K562 (cell line): ENCODE measurements at regions not wholly inside any gene's neighbourhood (a gene's known extent, or its start where the extent isn't known, plus 50 kb on each side); places are given as distances from the start of the nearest gene placed in this dataset.

Experiments used
- DEAF1 ChIP-seq: fragments of 450-650 bp; formaldehyde crosslinking; IDR thresholded peaks from 2 replicates; pipeline ENCODE4 v1.4.0; 2020; ENCODE audit warnings: mild to moderate bottlenecking, moderate library complexity
- MEF2A ChIP-seq: IDR thresholded peaks from 2 replicates; pipeline ENCODE4 v1.6.1; 2011; ENCODE audit warnings: low read depth, mild to moderate bottlenecking, low read length, moderate library complexity; ENCODE audit not compliant: control insufficient read depth
- MYBL2 ChIP-seq, 2 experiments: fragments of 450-650 bp in 1 of 2; sonication (generic) in 1 of 2; formaldehyde crosslinking in 1 of 2; IDR thresholded peaks; 2 replicates each; pipeline versions ENCODE4 v1.6.1 to v1.8.1; 2017 to 2022; ENCODE audit warnings: borderline replicate concordance in 1 of 2, inconsistent platforms in 1 of 2, low read depth in 1 of 2, mild to moderate bottlenecking in 1 of 2, missing genetic modification reagents in 1 of 2, moderate library complexity in 1 of 2
- SAFB ChIP-seq: fragments of 200-400 bp; formaldehyde crosslinking; IDR thresholded peaks from 2 replicates; pipeline ENCODE4 v1.6.1; 2017; ENCODE audit warnings: low read depth, low read length, borderline replicate concordance
- SNAPC5 ChIP-seq: fragments of 250-450 bp; sonication (Bioruptor Pico); IDR thresholded peaks from 2 replicates; pipeline ENCODE4 v1.8.0; 2021; ENCODE audit warnings: moderate library complexity, mild to moderate bottlenecking, inconsistent platforms
- ZBTB2 ChIP-seq: fragments of 450-650 bp; IDR thresholded peaks from 2 replicates; pipeline ENCODE4 v1.6.1; 2016; ENCODE audit warnings: antibody characterized with exemption
- ZNF184 ChIP-seq: sonication (generic); formaldehyde crosslinking; IDR thresholded peaks from 2 replicates; pipeline ENCODE4 v1.5.0; 2020; ENCODE audit warnings: missing genetic modification reagents
- ZNF3 ChIP-seq: fragments of 250-450 bp; sonication (Bioruptor Pico); IDR thresholded peaks from 2 replicates; pipeline ENCODE4 v1.5.0; 2021; ENCODE audit warnings: mild to moderate bottlenecking, moderate library complexity
- ZNF318 ChIP-seq, 2 experiments: fragments of 450-650 bp; IDR thresholded peaks; 2 replicates each; pipeline ENCODE4 v1.6.1; 2016; ENCODE audit warnings: mild to moderate bottlenecking in 2 of 2, borderline replicate concordance in 1 of 2, low read depth in 1 of 2, moderate library complexity in 1 of 2
- ZNF57 ChIP-seq: fragments of 450-650 bp; formaldehyde crosslinking; IDR thresholded peaks from 2 replicates; pipeline ENCODE4 v1.4.0; 2020; ENCODE audit warnings: mild to moderate bottlenecking, moderate library complexity

- no peak for TF ChIP-seq ZBTB2
- TF ChIP-seq MEF2A: no peak
- TF ChIP-seq MYBL2 (IDR thresholded peaks at IDR 0.05; ENCODE audit: low read depth): no peak
- no peak for TF ChIP-seq MYBL2 (CRISPR knock-in tag; IDR thresholded peaks at IDR 0.05; ENCODE audit: borderline replicate concordance)
- no peak for TF ChIP-seq SNAPC5 (CRISPR knock-in tag)
- TF ChIP-seq ZNF318 (IDR thresholded peaks at IDR 0.05; ENCODE audit: borderline replicate concordance in 1 of 2, low read depth in 1 of 2): no peak
- TF ChIP-seq ZNF184 (CRISPR knock-in tag): no peak
- no peak for TF ChIP-seq DEAF1 (CRISPR knock-in tag)
- no peak for TF ChIP-seq SAFB
- no peak for TF ChIP-seq ZNF3 (CRISPR knock-in tag)
- TF ChIP-seq ZNF57 (CRISPR knock-in tag): no peak
These were observed 535.7 kb upstream of the SLC39A10 start (continued) for GRCh38 chr2:195121341-195121740.
